OCI-LY1 (cell line): ENCODE measurements at regions not wholly inside any gene's neighbourhood (a gene's known extent, or its start where the extent isn't known, plus 50 kb on each side); places are given as distances from the start of the nearest gene placed in this dataset.

Experiments
- H2AFZ ChIP-seq: fragments of 200-600 bp; sonication (generic), shearing (Covaris generic); 2 replicates; pipeline ENCODE4 v1.6.0; 2014; ENCODE audit warnings: antibody characterized with exemption, mild to moderate bottlenecking, low read length
- H3F3A ChIP-seq: fragments of 200-600 bp; sonication (generic), shearing (Covaris generic); 2 replicates; pipeline ENCODE4 v1.6.0; 2014; ENCODE audit warnings: mild to moderate bottlenecking, antibody characterized with exemption, low read length, moderate library complexity; ENCODE audit not compliant: insufficient read depth
- H3K27ac ChIP-seq: fragments of 200-600 bp; sonication (generic); 2 replicates; pipeline ENCODE4 v1.5.1; 2014; ENCODE audit warnings: low read length, mixed run types, mild to moderate bottlenecking, low read depth; ENCODE audit not compliant: poor library complexity, severe bottlenecking
- H3K27me3 ChIP-seq: fragments of 200-600 bp; sonication (generic); 2 replicates; pipeline ENCODE4 v1.6.0; 2014; ENCODE audit warnings: antibody characterized with exemption, mild to moderate bottlenecking, low read length, moderate library complexity; ENCODE audit not compliant: insufficient read depth
- H3K36me3 ChIP-seq: fragments of 200-600 bp; sonication (generic); 2 replicates; pipeline ENCODE4 v1.6.1; 2014; ENCODE audit warnings: mild to moderate bottlenecking, antibody characterized with exemption, low read length, moderate library complexity, mixed read lengths; ENCODE audit not compliant: insufficient read depth
- H3K4me1 ChIP-seq: fragments of 200-600 bp; sonication (generic); 2 replicates; pipeline ENCODE4 v1.5.1; 2014; ENCODE audit warnings: mild to moderate bottlenecking, low read length, moderate library complexity; ENCODE audit not compliant: insufficient read depth, severe bottlenecking
- H3K4me2 ChIP-seq: fragments of 200-600 bp; sonication (generic), shearing (Covaris generic); 2 replicates; pipeline ENCODE4 v1.6.1; 2014; ENCODE audit warnings: low read length
- H3K4me3 ChIP-seq: fragments of 200-600 bp; sonication (generic); 2 replicates; pipeline ENCODE4 v1.5.1; 2014; ENCODE audit warnings: low read length, low read depth, mild to moderate bottlenecking, mixed read lengths; ENCODE audit not compliant: poor library complexity, severe bottlenecking
- H3K79me2 ChIP-seq: fragments of 200-600 bp; shearing (Covaris generic); 2 replicates; pipeline ENCODE4 v1.6.1; 2016; ENCODE audit warnings: mixed run types, low read length, mixed read lengths; ENCODE audit not compliant: insufficient read depth
- H3K9ac ChIP-seq: fragments of 200-600 bp; sonication (generic), shearing (Covaris generic); 2 replicates; pipeline ENCODE4 v1.6.1; 2014; ENCODE audit warnings: mild to moderate bottlenecking, low read length, mixed read lengths
- H3K9me2 ChIP-seq: fragments of 200-600 bp; sonication (generic), shearing (Covaris generic); 2 replicates; pipeline ENCODE4 v1.6.1; 2014; ENCODE audit warnings: low read depth, mild to moderate bottlenecking, low read length, mixed read lengths
- H3K9me3 ChIP-seq: fragments of 200-600 bp; shearing (Covaris generic); 2 replicates; pipeline ENCODE4 v1.6.1; 2014; ENCODE audit warnings: low read length, mixed read lengths
- H4K20me1 ChIP-seq: fragments of 200-600 bp; sonication (generic), shearing (Covaris generic); 2 replicates; pipeline ENCODE4 v1.6.0; 2016; ENCODE audit warnings: mild to moderate bottlenecking, low read length; ENCODE audit not compliant: insufficient read depth
- CTCF ChIP-seq: fragments of 200-600 bp; sonication (generic), shearing (Covaris generic); IDR thresholded peaks from 2 replicates; pipeline ENCODE4 v1.5.1; 2017; ENCODE audit warnings: mild to moderate bottlenecking, antibody characterized with exemption, low read length, moderate library complexity, mixed read lengths
- EZH2 ChIP-seq: fragments of 200-600 bp; sonication (generic), shearing (Covaris generic); IDR thresholded peaks from 2 replicates; pipeline ENCODE4 v1.8.0; 2017; ENCODE audit warnings: borderline replicate concordance, mixed run types, mild to moderate bottlenecking, antibody characterized with exemption, low read length, moderate library complexity, mixed read lengths

DNA sequence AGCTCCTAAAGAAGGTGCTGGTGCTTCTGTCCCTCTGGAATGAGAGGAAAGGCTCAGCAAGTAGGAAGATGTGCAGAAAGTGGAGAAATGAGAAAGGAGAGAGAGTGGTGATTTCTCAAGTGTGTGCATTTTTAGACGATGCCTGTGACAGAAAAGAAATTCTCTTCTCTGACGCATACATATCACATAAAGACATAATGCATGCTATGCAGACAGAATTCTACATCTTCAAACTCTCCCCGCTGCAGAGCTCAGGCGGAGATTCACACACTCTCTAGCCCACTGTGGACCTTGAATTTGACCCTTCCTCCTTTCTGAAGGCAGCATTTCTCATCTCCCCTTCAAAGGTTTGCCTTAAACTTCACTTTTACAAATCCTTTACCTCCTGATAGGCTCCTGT is 52.0 kb upstream of the CAMK1G start:
- no peaks in the 10 kb centered on the region for H3K27me3 ChIP-seq
- no peak overlapping the region for H3K27ac ChIP-seq
- no peaks in the 10 kb centered on the region for H3K36me3 ChIP-seq
- no peaks in the 10 kb centered on the region for H3F3A ChIP-seq
- no peaks in the 10 kb centered on the region for H4K20me1 ChIP-seq
- no peak overlapping the region for H3K9ac ChIP-seq
- no peaks in the 10 kb centered on the region for H3K9me3 ChIP-seq
- no peaks in the 10 kb centered on the region for H3K9me2 ChIP-seq
- no peaks in the 10 kb centered on the region for H3K79me2 ChIP-seq
- no peaks in the 10 kb centered on the region for H3K4me1 ChIP-seq
- no peak overlapping the region for H3K4me2 ChIP-seq
- no peak overlapping the region for H3K4me3 ChIP-seq
- H2AFZ ChIP-seq: no peak overlapping the region
- TF ChIP-seq EZH2 (no peak), CTCF (no peak)
